ENCODE measurements at regions not wholly inside any gene's neighbourhood (a gene's known extent, or its start where the extent isn't known, plus 50 kb on each side); places are given as distances from the start of the nearest gene placed in this dataset.

DNA sequence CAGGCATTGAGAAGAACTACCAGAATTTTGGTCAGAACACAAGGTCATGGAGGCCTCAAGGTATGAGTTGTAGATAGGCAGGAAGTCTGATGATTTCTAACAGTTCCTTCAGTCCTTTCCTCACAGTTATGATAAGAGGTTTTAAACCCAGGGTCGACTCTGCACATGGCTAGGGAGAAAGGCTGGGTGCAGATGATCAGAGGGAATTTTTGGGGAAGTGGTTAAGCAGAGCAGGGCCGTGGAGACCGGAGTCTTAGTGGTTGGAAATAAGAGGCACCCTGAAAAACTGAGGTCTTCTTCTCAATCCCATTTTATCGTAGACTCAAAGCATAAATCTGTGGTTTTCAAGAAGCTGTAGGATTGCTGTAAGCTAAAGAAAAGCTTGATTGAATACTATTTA, 118.5 kb upstream of the ANK2 start:
- DNase-seq (ENCODE audit: low spot score in 2 of 2) = no peak
- H3K36me3 ChIP-seq = no peaks in the 10 kb centered on the region
- no peak overlapping the region for H3K27ac ChIP-seq
- TF ChIP-seq POLR2A (IDR thresholded peaks at IDR 0.05) (no peak), CTCF (IDR thresholded peaks at IDR 0.05) (no peak), EP300 (IDR thresholded peaks at IDR 0.05) (no peak)
- no peaks in the 10 kb centered on the region for H3K27me3 ChIP-seq
- 78 to 95% methylated on average over 4 of the region's 4 CpGs for WGBS, 2 donors
- no peaks in the 10 kb centered on the region for H3K9me3 ChIP-seq
- H3K4me1 ChIP-seq = peaks cover 0 to 3% (median 0%) of the 10 kb centered on the region in 4 donors
- H3K4me3 ChIP-seq = no peak overlapping the region

- peaks cover 0 to 6% (median 0%) of the 10 kb centered on the region in 4 donors for H3K4me1 ChIP-seq
- H3K9me3 ChIP-seq = no peaks in the 10 kb centered on the region
- TF ChIP-seq POLR2A (IDR thresholded peaks at IDR 0.05) = no peak
- no peak for TF ChIP-seq EP300 (IDR thresholded peaks at IDR 0.05)
- TF ChIP-seq CTCF (IDR thresholded peaks at IDR 0.05) = no peak
- H3K4me3 ChIP-seq = no peak overlapping the region
- no peak overlapping the region for H3K27ac ChIP-seq
- no peak for DNase-seq (ENCODE audit: low spot score in 2 of 2)
- no peaks in the 10 kb centered on the region for H3K36me3 ChIP-seq
- 74 to 78% methylated on average over 5 of the region's 5 CpGs for WGBS, 2 donors
- no peaks in the 10 kb centered on the region for H3K27me3 ChIP-seq
These were observed 115.7 kb upstream of the ANK2 start for GRCh38 chr4:112933790-112934189.

DNA sequence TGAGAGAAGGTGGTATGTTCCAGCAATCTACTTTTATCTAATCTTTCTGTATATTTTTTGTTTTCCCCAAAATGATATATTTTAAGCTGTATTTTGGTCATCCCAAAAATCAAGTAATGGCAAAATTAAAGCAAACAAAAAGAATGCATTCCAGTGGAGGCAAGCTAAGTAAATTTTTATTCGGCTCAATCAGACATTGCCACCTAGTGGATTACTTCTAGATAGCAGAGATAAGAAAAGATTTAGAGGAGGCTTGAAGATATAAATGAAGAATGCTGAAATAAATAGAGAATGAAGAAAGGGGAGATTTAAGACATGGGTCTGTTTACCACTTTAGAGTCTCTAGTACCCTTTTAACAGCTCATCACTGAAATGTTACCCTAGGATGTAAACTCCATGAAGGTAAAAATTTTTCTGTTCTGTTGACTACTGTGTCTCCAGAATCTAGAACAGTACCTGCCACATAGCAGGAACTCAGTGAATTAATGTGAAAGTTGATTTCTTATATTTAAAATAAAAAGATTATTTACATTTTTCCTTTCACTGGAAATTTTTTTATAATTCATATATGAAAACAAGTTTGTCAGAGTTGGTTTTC, 110.9 kb upstream of the ANK2 start:
- H3K9me3 ChIP-seq = no peaks in the 10 kb centered on the region
- no peak overlapping the region for H3K27ac ChIP-seq
- no peak for DNase-seq (ENCODE audit: low spot score in 2 of 2)
- H3K27me3 ChIP-seq = no peaks in the 10 kb centered on the region
- WGBS, 2 donors = 3 to 8% methylated on average over 1 of the region's 1 CpG
- TF ChIP-seq CTCF (IDR thresholded peaks at IDR 0.05) (peak; percentile 53 to 81 (median 77)), EP300 (IDR thresholded peaks at IDR 0.05) (no peak)
- H3K4me1 ChIP-seq = peaks cover 0 to 6% (median 0%) of the 10 kb centered on the region in 4 donors
- H3K4me3 ChIP-seq = no peak overlapping the region
- no peaks in the 10 kb centered on the region for H3K36me3 ChIP-seq

GRCh38 chr4:112939901-112940300, 109.6 kb upstream of the ANK2 start:
- DNase-seq (ENCODE audit: low spot score in 2 of 2) = no peak
- peaks cover 0 to 6% (median 0%) of the 10 kb centered on the region in 4 donors for H3K4me1 ChIP-seq
- H3K27me3 ChIP-seq = no peaks in the 10 kb centered on the region
- TF ChIP-seq CTCF (IDR thresholded peaks at IDR 0.05) = no peak
- no peaks in the 10 kb centered on the region for H3K9me3 ChIP-seq
- no peak overlapping the region for H3K4me3 ChIP-seq
- no peaks in the 10 kb centered on the region for H3K36me3 ChIP-seq
- WGBS, 2 donors = 92 to 93% methylated on average over 4 of the region's 4 CpGs
- H3K27ac ChIP-seq = no peak overlapping the region

- H3K27ac ChIP-seq = no peak overlapping the region
- no peak for DNase-seq (ENCODE audit: low spot score in 2 of 2)
- no peaks in the 10 kb centered on the region for H3K9me3 ChIP-seq
- no peak for TF ChIP-seq EP300 (IDR thresholded peaks at IDR 0.05)
- TF ChIP-seq CTCF (IDR thresholded peaks at IDR 0.05) = no peak
- TF ChIP-seq POLR2A (IDR thresholded peaks at IDR 0.05) = no peak
- peaks cover 0 to 6% (median 0%) of the 10 kb centered on the region in 4 donors for H3K4me1 ChIP-seq
- H3K4me3 ChIP-seq = no peak overlapping the region
- no peaks in the 10 kb centered on the region for H3K27me3 ChIP-seq
- H3K36me3 ChIP-seq = no peaks in the 10 kb centered on the region
These were observed 109.1 kb upstream of the ANK2 start for GRCh38 chr4:112940336-112940735.
